H1 (cell line): ENCODE measurements at regions not wholly inside any gene's neighbourhood (a gene's known extent, or its start where the extent isn't known, plus 50 kb on each side); places are given as distances from the start of the nearest gene placed in this dataset.

Experiments
- CTCF ChIA-PET: fragments of 300-600 bp; sonication (Branson Sonifier 250); formaldehyde crosslinking; loops from one replicate; lab custom pipeline; 2021; ENCODE audit not compliant: partially characterized antibody; lab: Charles Lee
- POLR2A ChIA-PET: fragments of 300-600 bp; sonication (Branson Sonifier 250); formaldehyde crosslinking; loops from one replicate; lab custom pipeline; 2021; ENCODE audit warnings: inconsistent platforms; ENCODE audit not compliant: partially characterized antibody; lab: Charles Lee
- DNase-seq, 2 experiments: peaks; one replicate each; pipeline versions ENCODE4 v3.0.0 to v3.0.0-alpha.2; 2010 to 2022; ENCODE audit warnings: low spot score in 2 of 2, low read depth in 1 of 2, mixed read lengths in 1 of 2
- FAIRE-seq: peaks from 2 replicates; lab custom pipeline; 2011; peaks lifted over from hg19 to GRCh38; lab: Jason Lieb, UNC
- H2AFZ ChIP-seq: 2 replicates; pipeline ENCODE4 v1.8.1; 2012; ENCODE audit warnings: low read length, inconsistent platforms
- H2AK5ac ChIP-seq: 2 replicates; pipeline ENCODE4 v1.6.1; 2013; ENCODE audit warnings: low read depth, low read length
- H2BK120ac ChIP-seq: replicated peaks from 2 replicates; pipeline ENCODE3; 2013; ENCODE audit warnings: low read depth, low read length, inconsistent platforms
- H2BK12ac ChIP-seq: 2 replicates; pipeline ENCODE4 v1.6.1; 2013; ENCODE audit warnings: low read depth, low read length
- H2BK15ac ChIP-seq: 2 replicates; pipeline ENCODE4 v1.6.1; 2013; ENCODE audit warnings: low read length
- H2BK20ac ChIP-seq: 2 replicates; pipeline ENCODE4 v1.6.1; 2013; ENCODE audit warnings: low read length
- H2BK5ac ChIP-seq: 2 replicates; pipeline ENCODE4 v1.6.1; 2013; ENCODE audit warnings: low read depth, low read length
- H3K14ac ChIP-seq: 2 replicates; pipeline ENCODE4 v1.6.1; 2013; ENCODE audit warnings: inconsistent platforms; ENCODE audit not compliant: insufficient read length
- H3K18ac ChIP-seq: 2 replicates; pipeline ENCODE4 v1.6.1; 2013; ENCODE audit warnings: low read length; ENCODE audit errors: extremely low read depth
- H3K23ac ChIP-seq: 2 replicates; pipeline ENCODE4 v1.6.1; 2013; ENCODE audit warnings: inconsistent platforms; ENCODE audit not compliant: insufficient read length
- H3K23me2 ChIP-seq: 2 replicates; pipeline ENCODE4 v1.6.1; 2013; ENCODE audit warnings: low read depth, low read length
- H3K27ac ChIP-seq: 2 replicates; pipeline ENCODE4 v1.6.1; 2011; ENCODE audit warnings: low read depth, low read length, inconsistent platforms
- H3K27me3 ChIP-seq, 4 experiments: replicated peaks in 1 of 4; 1 replicate in 1 of 4; 2 replicates in 3 of 4; pipeline versions ENCODE4 v1.6.1 to v1.8.1; 2011 to 2013; ENCODE audit warnings: low read length in 3 of 4, mild to moderate bottlenecking in 3 of 4, inconsistent platforms in 2 of 4, mixed read lengths in 2 of 4, moderate library complexity in 1 of 4; ENCODE audit not compliant: control insufficient read depth in 3 of 4, insufficient read depth in 3 of 4; ENCODE audit errors: extremely low read depth in 1 of 4
- H3K36me3 ChIP-seq, 4 experiments: 2 replicates each; pipeline versions ENCODE4 v1.6.1 to v1.8.1; 2011 to 2013; ENCODE audit warnings: mild to moderate bottlenecking in 4 of 4, low read length in 3 of 4, moderate library complexity in 2 of 4, control low read depth in 1 of 4, inconsistent platforms in 1 of 4; ENCODE audit not compliant: insufficient read depth in 4 of 4, control insufficient read depth in 2 of 4
- H3K4ac ChIP-seq: replicated peaks from 2 replicates; pipeline ENCODE3; 2013; ENCODE audit warnings: low read length, low read depth, mixed read lengths, inconsistent platforms; ENCODE audit not compliant: insufficient read length
- H3K4me1 ChIP-seq, 4 experiments: replicated peaks in 1 of 4; 1 replicate in 1 of 4; 2 replicates in 3 of 4; pipeline versions ENCODE4 v1.6.1 to v1.8.1; 2011 to 2013; ENCODE audit warnings: low read length in 3 of 4, inconsistent platforms in 2 of 4, mixed read lengths in 1 of 4; ENCODE audit not compliant: insufficient read depth in 4 of 4, control insufficient read depth in 3 of 4
- H3K4me2 ChIP-seq, 2 experiments: 2 replicates each; pipeline versions ENCODE4 v1.6.1 to v1.8.1; 2011 to 2013; ENCODE audit warnings: low read depth in 2 of 2, low read length in 2 of 2, control low read depth in 1 of 2, inconsistent platforms in 1 of 2, mild to moderate bottlenecking in 1 of 2; ENCODE audit not compliant: insufficient read depth in 1 of 2
- H3K4me3 ChIP-seq, 4 experiments: fragments of 200-600, 300-600 bp in 1 of 4; sonication (generic), shearing (Covaris generic), sonication (Bioruptor Twin) in 1 of 4; 2 replicates each; pipeline versions ENCODE4 v1.5.1 to v1.8.1; 2011 to 2016; ENCODE audit warnings: low read length in 4 of 4, low read depth in 3 of 4, control low read depth in 2 of 4, inconsistent platforms in 2 of 4, mild to moderate bottlenecking in 2 of 4, mixed read lengths in 1 of 4, moderate library complexity in 1 of 4; ENCODE audit not compliant: insufficient read depth in 2 of 4; ENCODE audit errors: extremely low read depth in 1 of 4
- H3K56ac ChIP-seq: replicated peaks from 2 replicates; pipeline ENCODE3; 2013; ENCODE audit warnings: low read depth, mild to moderate bottlenecking, mixed read lengths, low read length, inconsistent platforms; ENCODE audit not compliant: insufficient read length
- H3K79me1 ChIP-seq: 2 replicates; pipeline ENCODE4 v1.6.1; 2013; ENCODE audit warnings: low read depth, low read length, control low read depth
- H3K79me2 ChIP-seq, 2 experiments: 2 replicates each; pipeline versions ENCODE4 v1.6.1 to v1.8.1; 2012 to 2013; ENCODE audit warnings: low read length in 2 of 2, mild to moderate bottlenecking in 2 of 2, inconsistent platforms in 1 of 2; ENCODE audit not compliant: insufficient read depth in 2 of 2, control insufficient read depth in 1 of 2
- H3K9ac ChIP-seq, 4 experiments: replicated peaks in 1 of 4; 1 replicate in 1 of 4; 2 replicates in 3 of 4; pipeline versions ENCODE4 v1.6.1 to v1.8.1; 2011 to 2013; ENCODE audit warnings: low read depth in 3 of 4, low read length in 3 of 4, control low read depth in 2 of 4, mild to moderate bottlenecking in 2 of 4, moderate library complexity in 2 of 4, inconsistent platforms in 1 of 4; ENCODE audit errors: extremely low read depth in 1 of 4
- H3K9me3 ChIP-seq, 2 experiments: 2 replicates each; pipeline versions ENCODE4 v1.6.1 to v1.8.1; 2012 to 2013; ENCODE audit warnings: mild to moderate bottlenecking in 2 of 2, moderate library complexity in 2 of 2, control low read depth in 1 of 2, inconsistent platforms in 1 of 2, low read depth in 1 of 2, low read length in 1 of 2, mixed read lengths in 1 of 2; ENCODE audit not compliant: insufficient read depth in 2 of 2
- H4K20me1 ChIP-seq, 2 experiments: replicated peaks in 1 of 2; 2 replicates each; pipeline versions ENCODE3 to v1.8.1; 2011 to 2013; ENCODE audit warnings: inconsistent platforms in 2 of 2, low read length in 2 of 2, mild to moderate bottlenecking in 1 of 2; ENCODE audit not compliant: insufficient read depth in 2 of 2, control insufficient read depth in 1 of 2
- H4K5ac ChIP-seq: 2 replicates; pipeline ENCODE4 v1.6.1; 2013; ENCODE audit warnings: low read length, low read depth, mixed read lengths, inconsistent platforms; ENCODE audit not compliant: insufficient read length
- H4K8ac ChIP-seq: 2 replicates; pipeline ENCODE4 v1.8.0; 2013; ENCODE audit warnings: mild to moderate bottlenecking, moderate library complexity, low read length, inconsistent platforms; ENCODE audit not compliant: insufficient read depth; ENCODE audit errors: extremely low read depth
- H4K91ac ChIP-seq: replicated peaks from 2 replicates; pipeline ENCODE3; 2013; ENCODE audit warnings: low read length, mixed read lengths, inconsistent platforms; ENCODE audit not compliant: insufficient read length
- CBX8 ChIP-seq: fragments of 300-800, 300-1000 bp; sonication (generic); IDR thresholded peaks from 2 replicates; pipeline ENCODE4 v1.7.1; 2016; ENCODE audit warnings: low read depth, low read length, borderline replicate concordance
- CTBP2 ChIP-seq: IDR thresholded peaks from 2 replicates; pipeline ENCODE4 v1.7.0; 2011; ENCODE audit warnings: borderline replicate concordance, mild to moderate bottlenecking, moderate library complexity, mixed read lengths, low read length; ENCODE audit not compliant: insufficient read depth, insufficient read length
- HDAC6 ChIP-seq: IDR thresholded peaks from one replicate; pipeline ENCODE4 v1.7.1; 2012; ENCODE audit warnings: low read depth, mild to moderate bottlenecking, inconsistent platforms, low read length, moderate library complexity
- KDM1A ChIP-seq: fragments of 200-600, 300-600 bp; sonication (generic); IDR thresholded peaks from 2 replicates; pipeline ENCODE4 v1.7.1; 2016; ENCODE audit warnings: mild to moderate bottlenecking, low read length, borderline replicate concordance
- KDM4A ChIP-seq: IDR thresholded peaks from one replicate; pipeline ENCODE4 v1.7.1; 2012; ENCODE audit warnings: low read depth, mild to moderate bottlenecking, moderate library complexity, low read length, inconsistent platforms; ENCODE audit not compliant: severe bottlenecking
- KDM5A ChIP-seq: fragments of 200-600 bp; IDR thresholded peaks from 2 replicates; pipeline ENCODE4 v1.7.1; 2012; ENCODE audit warnings: mild to moderate bottlenecking, low read length, inconsistent platforms, mixed read lengths
- RAD21 ChIP-seq, 2 experiments: IDR thresholded peaks in 1 of 2; conservative IDR thresholded peaks in 1 of 2; 2 replicates each; pipeline ENCODE4 v1.6.1; 2011; ENCODE audit warnings: low read depth in 2 of 2, low read length in 2 of 2, improper control_type of control experiment in 1 of 2, inconsistent platforms in 1 of 2, mild to moderate bottlenecking in 1 of 2, moderate library complexity in 1 of 2
- SRF ChIP-seq: IDR thresholded peaks from 2 replicates; pipeline ENCODE4 v1.6.1; 2011; ENCODE audit warnings: mild to moderate bottlenecking, low read depth, low read length, moderate library complexity
- TAF1 ChIP-seq: IDR thresholded peaks from 2 replicates; pipeline ENCODE4 v1.6.1; 2011; ENCODE audit warnings: mild to moderate bottlenecking, low read depth, low read length

- Histone ChIP-seq H3K27me3 (no peaks in the 10 kb centered on the region), H3K56ac (no peak overlapping the region), H2AK5ac (no peak overlapping the region), H3K79me1 (no peaks in the 10 kb centered on the region), H3K14ac (no peak overlapping the region), H2BK12ac (no peak overlapping the region), H4K20me1 (no peaks in the 10 kb centered on the region), H3K4ac (no peak overlapping the region), H3K23me2 (no peaks in the 10 kb centered on the region), H2AFZ (no peak overlapping the region), H4K5ac (no peak overlapping the region), H3K79me2 (no peaks in the 10 kb centered on the region), H3K4me2 (no peak overlapping the region), H3K4me1 (no peaks in the 10 kb centered on the region), H4K8ac (no peak overlapping the region), H4K91ac (no peak overlapping the region), H2BK20ac (no peak overlapping the region), H3K9me3 (peaks cover 2 to 78% of the 10 kb centered on the region in 2 experiments; a peak in 2 of 4 replicates), H3K36me3 (no peaks in the 10 kb centered on the region), H3K27ac (no peak overlapping the region), H3K23ac (no peak overlapping the region), H3K9ac (no peak overlapping the region), H3K18ac (no peak overlapping the region), H3K4me3 (no peak overlapping the region), H2BK120ac (no peak overlapping the region), H2BK15ac (no peak overlapping the region), H2BK5ac (no peak overlapping the region)
- CTCF ChIA-PET, result no interaction called here
- no peak for DNase-seq
- POLR2A ChIA-PET, result no interaction called here
- FAIRE-seq, result no peak
- no peak for TF ChIP-seq CTBP2
- no peak for TF ChIP-seq RAD21 (IDR thresholded peaks at IDR 0.05 in 1 of 2, conservative IDR thresholded peaks at IDR 0.05 in 1 of 2; ENCODE audit: low read depth in 2 of 2, low read length in 2 of 2)
- TF ChIP-seq KDM5A, result no peak
- TF ChIP-seq KDM1A, result no peak
- no peak for TF ChIP-seq TAF1
- no peak for TF ChIP-seq SRF
- TF ChIP-seq HDAC6, result no peak
- TF ChIP-seq KDM4A, result no peak
- TF ChIP-seq CBX8, result no peak
These were observed 766.9 kb upstream of the TSPY4 start for GRCh38 chrY:8570384-8570783.
